UCSD-AML1 (cell line): ENCODE measurements at regions not wholly inside any gene's neighbourhood (a gene's known extent, or its start where the extent isn't known, plus 50 kb on each side); places are given as distances from the start of the nearest gene placed in this dataset.

Experiments
- DNase-seq: peaks from one replicate; lab custom pipeline; 2025; ENCODE audit not compliant: unreplicated experiment; lab: John Stamatoyannopoulos, UW

DNA sequence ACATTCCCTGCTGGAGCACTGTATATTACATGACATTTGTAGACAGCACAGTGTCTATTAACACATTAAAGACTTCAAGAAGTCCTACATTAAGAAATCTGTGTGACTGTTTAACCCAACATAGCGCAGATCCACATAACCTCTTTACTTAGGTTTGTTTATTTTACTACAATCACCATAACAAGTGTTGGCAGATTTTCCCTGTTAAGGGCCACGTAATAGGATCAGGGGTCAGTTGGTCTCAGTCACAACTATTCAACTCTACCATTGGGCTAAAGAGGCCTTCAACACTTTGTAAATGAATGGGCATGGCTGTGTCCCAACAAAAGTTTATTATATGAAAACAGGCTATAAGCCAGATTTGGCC is 51.3 kb upstream of the ADORA2B start:
- no peak for DNase-seq

DNA sequence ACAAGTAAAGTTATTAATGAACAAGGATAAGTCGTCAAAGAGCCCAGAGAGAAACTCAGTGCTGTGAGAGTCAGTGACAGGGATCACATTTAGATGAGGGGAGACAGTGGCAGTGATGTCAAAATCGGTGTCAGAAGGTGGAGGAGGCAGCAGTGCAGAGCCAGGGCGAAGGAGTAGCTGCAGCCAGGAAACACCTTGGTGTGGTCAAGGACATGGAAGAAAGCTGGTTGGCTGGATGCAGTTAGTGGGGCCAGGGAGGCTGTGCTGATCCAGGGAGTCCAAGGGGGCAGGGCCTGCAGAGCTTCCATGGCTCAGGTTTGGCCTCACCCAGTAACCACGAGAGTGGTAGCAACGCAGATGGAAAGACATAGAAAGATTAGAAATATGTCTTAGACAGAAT is 50.7 kb upstream of the ADORA2B start:
- DNase-seq, result peak; percentile 63

DNA sequence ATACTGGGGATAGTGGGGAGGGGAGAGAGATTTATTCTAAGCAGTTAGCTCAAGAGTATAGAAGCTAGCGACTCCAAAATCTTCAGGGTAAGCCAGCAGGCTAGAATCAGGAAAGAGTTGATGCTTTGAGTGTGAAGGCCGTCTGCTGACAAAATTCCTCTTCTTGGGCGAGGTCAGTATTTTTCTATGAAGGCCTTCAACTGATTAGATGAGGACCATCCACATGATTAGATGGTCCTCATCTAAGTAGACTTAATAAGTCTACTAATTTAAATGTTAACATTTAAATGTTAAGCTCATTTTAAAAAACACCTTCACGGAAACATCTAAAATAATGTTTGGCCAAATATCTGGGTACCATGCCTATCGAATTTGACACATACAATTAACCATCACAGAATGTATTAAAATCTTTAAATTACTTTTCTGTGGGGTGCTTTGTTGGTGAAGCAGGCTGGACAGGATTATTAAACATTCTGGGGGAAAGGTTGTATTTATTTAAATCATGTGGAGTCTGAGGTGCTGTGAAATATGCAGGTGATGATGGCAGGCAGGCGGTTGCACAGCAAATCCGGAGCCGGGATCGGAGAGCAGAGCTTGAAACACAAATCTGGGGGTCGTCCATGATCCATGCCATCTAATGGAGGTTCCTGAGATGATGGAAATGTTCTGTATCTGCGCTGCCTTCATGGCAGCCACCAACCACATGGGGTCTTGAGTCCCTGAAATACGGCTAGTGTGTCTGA is 49.8 kb upstream of the ADORA2B start:
- DNase-seq, result no peak
